ENCODE measurements at regions not wholly inside any gene's neighbourhood (a gene's known extent, or its start where the extent isn't known, plus 50 kb on each side); places are given as distances from the start of the nearest gene placed in this dataset.

- Mint-ChIP-seq H3K4me1 (no peaks in the 10 kb centered on the region), H3K27ac (no peak overlapping the region), H3K4me3 (no peak overlapping the region), H3K9me3 (no peaks in the 10 kb centered on the region; a peak in 1 of 5 replicates), H3K27me3 (ENCODE audit: low read depth) (no peaks in the 10 kb centered on the region), H3K36me3 (ENCODE audit: insufficient read depth in 1 of 3, low read depth in 3 of 3) (no peaks in the 10 kb centered on the region)
- no peak overlapping the region for H2AK5ac ChIP-seq (ENCODE audit: insufficient read length, low read length)
- H3K14ac ChIP-seq (ENCODE audit: insufficient read depth, low read length), result no peak overlapping the region
- no peak overlapping the region for H3K4ac ChIP-seq (ENCODE audit: low read depth, low read length)
- peak; percentile 51 for TF ChIP-seq CTCF (conservative IDR thresholded peaks at IDR 0.05)
- H2BK15ac ChIP-seq (ENCODE audit: low read depth, low read length), result no peak overlapping the region
- no peak overlapping the region for H2BK5ac ChIP-seq (ENCODE audit: insufficient read length, low read length)
- no peaks in the 10 kb centered on the region for H3K79me1 ChIP-seq (ENCODE audit: insufficient read depth, low read depth, low read length, poor library complexity, severe bottlenecking)
- H3K56ac ChIP-seq (ENCODE audit: insufficient read length, low read depth, low read length), result no peak overlapping the region
- H2AFZ ChIP-seq (ENCODE audit: low read length), result no peak overlapping the region
- H3K9ac ChIP-seq (ENCODE audit: extremely low read depth, insufficient read length, low read length), result no peak overlapping the region
- H3K18ac ChIP-seq (ENCODE audit: insufficient read length, low read depth, low read length), result no peak overlapping the region
- H3K23ac ChIP-seq (ENCODE audit: insufficient read length, low read depth, low read length), result no peak overlapping the region
- no peak overlapping the region for H2BK20ac ChIP-seq (ENCODE audit: low read depth, low read length, poor library complexity, severe bottlenecking)
- H3T11ph ChIP-seq (ENCODE audit: low read length), result no peak overlapping the region
- no peak overlapping the region for H4K5ac ChIP-seq (ENCODE audit: insufficient read length, low read depth, low read length)
- no peak overlapping the region for H4K91ac ChIP-seq (ENCODE audit: insufficient read length, low read depth, low read length)
- H2BK12ac ChIP-seq (ENCODE audit: insufficient read length, low read depth, low read length), result no peak overlapping the region
- H4K8ac ChIP-seq (replicated peaks; ENCODE audit: insufficient read length, low read depth, low read length), result no peak overlapping the region
- H3K4me2 ChIP-seq (ENCODE audit: insufficient read depth, insufficient read length, low read length), result no peak overlapping the region
- no peak for DNase-seq
- no peaks in the 10 kb centered on the region for H3K4me1 ChIP-seq (ENCODE audit: insufficient read depth, low read length)
- H3K23me2 ChIP-seq (ENCODE audit: insufficient read length, low read depth, low read length, poor library complexity, severe bottlenecking), result no peaks in the 10 kb centered on the region
- no peaks in the 10 kb centered on the region for H3K9me3 ChIP-seq (ENCODE audit: control insufficient read depth, low read depth, low read length)
- H2BK120ac ChIP-seq (ENCODE audit: low read depth, low read length, poor library complexity, severe bottlenecking), result no peak overlapping the region
- H3K79me2 ChIP-seq (ENCODE audit: insufficient read depth, low read length), result no peaks in the 10 kb centered on the region
- H3K27ac ChIP-seq (ENCODE audit: insufficient read length, low read depth, low read length), result no peak overlapping the region
- no peaks in the 10 kb centered on the region for H4K20me1 ChIP-seq (ENCODE audit: control insufficient read depth, insufficient read depth, insufficient read length)
- H3K27me3 ChIP-seq (ENCODE audit: insufficient read depth, low read length), result no peaks in the 10 kb centered on the region
These were observed 282.4 kb upstream of the NETO1 start for GRCh38 chr18:73150199-73150598.

Data from H9 (cell line).